ENCODE measurements at regions not wholly inside any gene's neighbourhood (a gene's known extent, or its start where the extent isn't known, plus 50 kb on each side); places are given as distances from the start of the nearest gene placed in this dataset.

DNA sequence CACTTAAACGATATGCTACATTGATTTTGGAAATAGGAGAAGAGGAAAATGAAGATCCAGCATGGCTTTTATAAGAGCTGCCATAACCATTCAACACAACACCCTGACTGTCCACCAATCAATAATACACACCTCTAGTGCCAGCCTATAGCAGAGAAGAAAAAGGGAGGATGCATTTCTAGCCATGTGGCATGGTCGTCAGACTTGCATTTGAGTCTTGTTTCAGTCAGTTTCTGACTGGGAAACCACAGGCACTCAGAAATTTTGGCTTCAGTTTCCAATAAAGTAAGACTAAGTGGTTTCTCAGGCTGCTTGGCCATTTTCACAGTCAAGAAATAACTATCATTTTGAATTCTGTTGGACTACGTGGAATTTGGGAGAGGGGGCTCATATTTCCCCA lies 523.5 kb upstream of the LRRC4C start:
- TF ChIP-seq, protein P1, sequence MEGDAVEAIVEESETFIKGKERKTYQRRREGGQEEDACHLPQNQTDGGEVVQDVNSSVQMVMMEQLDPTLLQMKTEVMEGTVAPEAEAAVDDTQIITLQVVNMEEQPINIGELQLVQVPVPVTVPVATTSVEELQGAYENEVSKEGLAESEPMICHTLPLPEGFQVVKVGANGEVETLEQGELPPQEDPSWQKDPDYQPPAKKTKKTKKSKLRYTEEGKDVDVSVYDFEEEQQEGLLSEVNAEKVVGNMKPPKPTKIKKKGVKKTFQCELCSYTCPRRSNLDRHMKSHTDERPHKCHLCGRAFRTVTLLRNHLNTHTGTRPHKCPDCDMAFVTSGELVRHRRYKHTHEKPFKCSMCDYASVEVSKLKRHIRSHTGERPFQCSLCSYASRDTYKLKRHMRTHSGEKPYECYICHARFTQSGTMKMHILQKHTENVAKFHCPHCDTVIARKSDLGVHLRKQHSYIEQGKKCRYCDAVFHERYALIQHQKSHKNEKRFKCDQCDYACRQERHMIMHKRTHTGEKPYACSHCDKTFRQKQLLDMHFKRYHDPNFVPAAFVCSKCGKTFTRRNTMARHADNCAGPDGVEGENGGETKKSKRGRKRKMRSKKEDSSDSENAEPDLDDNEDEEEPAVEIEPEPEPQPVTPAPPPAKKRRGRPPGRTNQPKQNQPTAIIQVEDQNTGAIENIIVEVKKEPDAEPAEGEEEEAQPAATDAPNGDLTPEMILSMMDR (IDR thresholded peaks at IDR 0.05) = no peak
- no peak for TF ChIP-seq POLR2A (IDR thresholded peaks at IDR 0.05)

Measured in Peyer's patch (tissue), 4 donors.